ENCODE measurements at regions not wholly inside any gene's neighbourhood (a gene's known extent, or its start where the extent isn't known, plus 50 kb on each side); places are given as distances from the start of the nearest gene placed in this dataset.

DNA sequence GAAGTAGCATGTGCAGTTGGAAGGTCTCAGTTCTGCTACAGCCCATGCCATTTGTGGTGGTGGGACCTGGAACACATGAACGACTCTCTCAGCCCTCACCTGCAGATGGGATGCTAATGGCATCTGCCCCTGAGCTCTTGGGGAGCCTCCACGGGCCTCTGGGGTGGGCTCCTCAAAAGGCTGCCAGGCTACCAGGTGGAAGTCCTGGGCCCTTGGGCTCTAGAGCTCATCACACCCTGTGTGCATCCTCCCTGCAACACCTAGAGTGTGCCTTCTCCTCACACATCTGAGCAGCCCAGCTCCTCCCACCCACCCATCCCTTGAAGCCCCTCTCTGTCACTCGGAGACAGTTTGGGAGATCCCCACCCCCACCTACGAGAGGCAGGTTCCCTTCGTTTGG, 231.8 kb upstream of the MYT1L start:
- intact Hi-C loops (cut with DNase I), result no loop called here
- WGBS, 2 donors, result 69 to 81% methylated on average over 5 of the region's 5 CpGs
- Histone ChIP-seq H3K4me3 (replicated peaks in 1 of 3) (no peak overlapping the region), H3K9me3 (no peaks in the 10 kb centered on the region), H3K36me3 (no peaks in the 10 kb centered on the region), H3K27me3 (no peaks in the 10 kb centered on the region), H3K4me1 (no peaks in the 10 kb centered on the region), H3K27ac (no peak overlapping the region)
- TF ChIP-seq CTCF (IDR thresholded peaks at IDR 0.05) (no peak), POLR2A (IDR thresholded peaks at IDR 0.05) (no peak)
- no peak for DNase-seq

DNA sequence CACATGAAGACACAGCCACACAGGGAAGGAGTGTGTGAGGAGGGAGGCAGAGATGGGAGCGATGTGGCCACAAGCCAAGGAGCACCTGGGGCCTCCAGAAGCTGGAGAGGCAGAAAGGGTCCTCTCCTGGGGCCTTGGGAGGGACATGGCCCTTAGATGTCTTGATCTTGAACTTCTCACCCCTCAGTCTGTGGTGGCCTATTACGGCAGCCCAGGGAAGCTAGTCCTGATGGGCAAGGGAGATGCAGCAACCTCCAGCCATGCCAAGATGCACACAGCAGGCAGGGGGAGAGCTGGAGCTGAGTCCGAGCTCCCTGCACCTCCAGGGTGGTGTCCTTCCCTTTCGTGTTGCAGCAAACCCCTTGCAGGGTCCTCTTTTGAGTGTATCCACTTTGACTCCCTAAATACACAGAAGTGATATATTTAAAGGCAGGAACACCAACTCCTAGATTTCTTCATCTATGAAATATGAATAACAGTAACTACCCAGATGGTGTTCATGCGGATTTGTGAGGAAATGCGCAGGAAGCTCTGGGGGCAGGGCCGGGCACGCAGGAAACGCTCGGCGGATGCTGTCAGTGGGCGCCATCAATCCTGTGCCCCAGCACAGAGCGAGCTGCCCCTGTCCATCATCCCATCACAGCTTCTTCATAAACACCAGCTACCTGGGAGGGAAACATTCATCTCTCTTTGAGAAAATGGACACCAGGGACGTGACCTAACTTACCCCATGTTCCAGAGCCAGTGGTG, 230.4 kb upstream of the MYT1L start:
- no peak overlapping the region for H3K4me3 ChIP-seq (replicated peaks in 1 of 3)
- 90% methylated on average over 14 of the region's 14 CpGs for WGBS, 2 donors
- no peak for DNase-seq

DNA sequence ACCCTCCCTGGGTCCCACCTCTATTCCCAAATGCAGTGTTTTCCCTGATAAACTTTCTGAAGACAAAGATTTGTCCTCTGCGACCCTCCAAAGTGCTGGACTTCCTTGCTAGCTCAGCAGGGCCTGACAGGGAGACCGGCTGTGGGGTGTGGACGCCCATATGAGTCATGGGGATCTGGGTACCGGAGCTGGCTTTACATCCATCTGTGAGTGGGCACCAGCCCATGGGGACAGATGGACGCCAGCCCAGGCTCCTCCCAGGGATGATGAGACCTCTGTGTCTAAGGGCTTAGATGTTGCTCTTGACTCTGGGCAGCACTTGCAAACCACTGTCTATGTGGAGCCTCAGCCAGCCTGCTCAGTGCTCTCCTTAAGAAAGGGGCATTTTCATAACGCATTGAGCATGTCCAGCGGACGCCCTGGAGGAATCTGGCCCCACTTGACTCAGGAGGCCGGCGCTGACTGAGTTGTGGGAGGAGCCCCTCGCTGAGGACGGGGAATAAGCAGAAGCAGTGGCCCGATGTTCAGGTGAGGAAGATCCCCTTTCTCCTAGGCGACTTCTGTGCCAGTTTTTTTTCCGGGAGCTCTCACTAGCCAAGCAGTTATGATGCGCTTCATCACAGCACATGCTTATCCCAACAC, 229.4 kb upstream of the MYT1L start:
- H3K36me3 ChIP-seq, result no peaks in the 10 kb centered on the region

More for the DNA sequence above, 230.4 kb upstream of the MYT1L start:
- H3K4me1 ChIP-seq, result no peaks in the 10 kb centered on the region
- intact Hi-C loops (cut with DNase I), result no loop called here
- no peaks in the 10 kb centered on the region for H3K36me3 ChIP-seq
- TF ChIP-seq POLR2A (IDR thresholded peaks at IDR 0.05), result no peak
- TF ChIP-seq CTCF (IDR thresholded peaks at IDR 0.05), result no peak
- no peak overlapping the region for H3K27ac ChIP-seq
- no peaks in the 10 kb centered on the region for H3K27me3 ChIP-seq
- H3K9me3 ChIP-seq, result no peaks in the 10 kb centered on the region

DNA sequence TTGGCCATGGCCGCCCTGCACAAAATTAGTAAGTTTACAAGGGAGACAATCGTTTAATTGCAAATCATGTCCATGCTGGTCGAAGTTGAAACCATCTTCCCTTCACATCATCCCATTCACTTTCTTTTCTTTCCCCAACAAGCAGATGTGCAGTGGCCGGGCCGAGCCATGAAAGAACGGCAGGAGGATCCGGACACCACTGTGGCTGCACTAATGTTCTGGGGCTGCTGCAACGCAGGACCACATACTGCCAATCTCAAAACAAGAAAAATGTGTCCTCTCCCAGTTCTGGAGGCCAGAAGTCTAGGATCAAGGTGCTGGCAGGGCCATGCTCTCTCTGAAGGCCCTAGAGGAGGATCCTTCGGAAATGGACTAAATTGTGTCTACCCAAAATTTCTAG, 227.4 kb upstream of the MYT1L start:
- H3K4me3 ChIP-seq (replicated peaks in 1 of 3), result no peak overlapping the region
- no peaks in the 10 kb centered on the region for H3K9me3 ChIP-seq
- intact Hi-C loops (cut with DNase I), result no loop called here
- WGBS, 2 donors, result 87 to 89% methylated on average over 9 of the region's 9 CpGs
- DNase-seq, result no peak
- H3K4me1 ChIP-seq, result no peaks in the 10 kb centered on the region
- TF ChIP-seq POLR2A (IDR thresholded peaks at IDR 0.05) (no peak), CTCF (IDR thresholded peaks at IDR 0.05) (no peak)
- H3K27ac ChIP-seq, result no peak overlapping the region
- no peaks in the 10 kb centered on the region for H3K36me3 ChIP-seq
- no peaks in the 10 kb centered on the region for H3K27me3 ChIP-seq

More for the DNA sequence above, 229.4 kb upstream of the MYT1L start:
- 48 to 50% methylated on average over 13 to 16 of the region's 16 CpGs for WGBS, 2 donors
- H3K27me3 ChIP-seq, result no peaks in the 10 kb centered on the region
- H3K4me1 ChIP-seq, result no peaks in the 10 kb centered on the region
- TF ChIP-seq CTCF (IDR thresholded peaks at IDR 0.05), result no peak
- no peak for TF ChIP-seq POLR2A (IDR thresholded peaks at IDR 0.05)
- intact Hi-C loops (cut with DNase I), result no loop called here
- no peaks in the 10 kb centered on the region for H3K9me3 ChIP-seq
- no peak overlapping the region for H3K27ac ChIP-seq
- peak; percentile 73 to 79 for DNase-seq
- H3K4me3 ChIP-seq (replicated peaks in 1 of 3), result no peak overlapping the region

GRCh38 chr2:2557475-2557874, 226.4 kb upstream of the MYT1L start:
- Histone ChIP-seq H3K36me3 (no peaks in the 10 kb centered on the region), H3K27me3 (no peaks in the 10 kb centered on the region), H3K27ac (no peak overlapping the region), H3K4me3 (replicated peaks in 1 of 3) (no peak overlapping the region), H3K9me3 (no peaks in the 10 kb centered on the region), H3K4me1 (no peaks in the 10 kb centered on the region)
- DNase-seq, result no peak
- 76 to 81% methylated on average over 5 of the region's 5 CpGs for WGBS, 2 donors
- TF ChIP-seq POLR2A (IDR thresholded peaks at IDR 0.05) (no peak), CTCF (IDR thresholded peaks at IDR 0.05) (no peak)
- intact Hi-C loops (cut with DNase I), result no loop called here

Measured in thyroid gland (tissue), 4 donors.